HEK293 (cell line): ENCODE measurements at regions not wholly inside any gene's neighbourhood (a gene's known extent, or its start where the extent isn't known, plus 50 kb on each side); places are given as distances from the start of the nearest gene placed in this dataset.

ENCODE experiments used
- CTCF ChIA-PET: fragments of 350-600 bp; formaldehyde crosslinking; extraction: SDS; loops from one replicate; lab custom pipeline; 2021; ENCODE audit warnings: antibody characterized with exemption; lab: Yijun Ruan, JAX
- POLR2A ChIA-PET: fragments of 300-600 bp; formaldehyde crosslinking; extraction: SDS; loops from one replicate; lab custom pipeline; 2020; ENCODE audit warnings: antibody characterized with exemption, inconsistent platforms; lab: Yijun Ruan, JAX
- H3K27ac ChIP-seq: fragments of 200-500 bp; sonication (Bioruptor generic); 2 replicates; pipeline ENCODE4 v1.5.1; 2014; ENCODE audit warnings: low read depth, low read length, control low read depth, inconsistent platforms; ENCODE audit errors: extremely low read depth
- H3K36me3 ChIP-seq, 2 experiments: fragments of 200-500 bp in 1 of 2; sonication (Bioruptor generic) in 1 of 2; 1 replicate in 1 of 2; 2 replicates in 1 of 2; pipeline ENCODE4 v1.5.1; 2014 to 2017; ENCODE audit warnings: inconsistent platforms in 2 of 2, low read length in 2 of 2; ENCODE audit not compliant: control insufficient read depth in 2 of 2, insufficient read depth in 1 of 2
- H3K4me1 ChIP-seq: fragments of 200-500 bp; sonication (Bioruptor generic); 2 replicates; pipeline ENCODE4 v1.5.1; 2014; ENCODE audit warnings: mild to moderate bottlenecking, low read length, inconsistent platforms; ENCODE audit not compliant: control insufficient read depth, insufficient read depth
- H3K4me3 ChIP-seq: 2 replicates; pipeline ENCODE4 v1.5.1; 2011; ENCODE audit warnings: low read depth, mild to moderate bottlenecking, control low read depth, low read length, moderate library complexity
- H3K9me3 ChIP-seq: fragments of 200-500 bp; sonication (Bioruptor generic); 2 replicates; pipeline ENCODE4 v1.5.1; 2014; ENCODE audit warnings: low read depth, low read length, inconsistent platforms; ENCODE audit not compliant: control insufficient read depth, insufficient read depth
- AEBP2 ChIP-seq: fragments of 450-650 bp; formaldehyde crosslinking; IDR thresholded peaks from 2 replicates; pipeline ENCODE4 v1.5.1; 2016; ENCODE audit warnings: missing biosample characterization, missing genetic modification characterization, borderline replicate concordance
- KLF8 ChIP-seq: fragments of 450-650 bp; formaldehyde crosslinking; IDR thresholded peaks from 2 replicates; pipeline ENCODE4 v1.5.1; 2016; ENCODE audit warnings: missing biosample characterization, missing genetic modification characterization
- REST ChIP-seq: fragments of 450-650 bp; formaldehyde crosslinking; IDR thresholded peaks from 2 replicates; pipeline ENCODE4 v1.5.1; 2016; ENCODE audit warnings: missing biosample characterization, missing genetic modification characterization
- SALL2 ChIP-seq: fragments of 450-650 bp; formaldehyde crosslinking; IDR thresholded peaks from 2 replicates; pipeline ENCODE4 v1.5.0; 2017; ENCODE audit warnings: missing biosample characterization, mild to moderate bottlenecking, missing genetic modification characterization, borderline replicate concordance
- SCRT1 ChIP-seq: fragments of 450-650 bp; formaldehyde crosslinking; IDR thresholded peaks from 2 replicates; pipeline ENCODE4 v1.5.1; 2016; ENCODE audit warnings: missing biosample characterization, missing genetic modification characterization, borderline replicate concordance
- TRIM28 ChIP-seq: IDR thresholded peaks from 2 replicates; pipeline ENCODE4 v1.6.1; 2011; ENCODE audit warnings: low read length, control low read depth, borderline replicate concordance
- ZBTB10 ChIP-seq: fragments of 450-650 bp; formaldehyde crosslinking; IDR thresholded peaks from 2 replicates; pipeline ENCODE4 v1.5.1; 2016; ENCODE audit warnings: missing biosample characterization, missing genetic modification characterization
- ZBTB49 ChIP-seq: fragments of 450-650 bp; formaldehyde crosslinking; IDR thresholded peaks from 2 replicates; pipeline ENCODE4 v1.5.1; 2016; ENCODE audit warnings: missing biosample characterization, missing genetic modification characterization, low read depth
- ZNF16 ChIP-seq: fragments of 450-650 bp; formaldehyde crosslinking; IDR thresholded peaks from 2 replicates; pipeline ENCODE4 v1.5.1; 2016; ENCODE audit warnings: low read depth, missing biosample characterization, missing genetic modification characterization
- ZNF2 ChIP-seq: fragments of 450-650 bp; formaldehyde crosslinking; IDR thresholded peaks from 2 replicates; pipeline ENCODE4 v1.5.1; 2016; ENCODE audit warnings: missing biosample characterization, missing genetic modification characterization
- ZNF223 ChIP-seq: fragments of 450-650 bp; formaldehyde crosslinking; IDR thresholded peaks from 2 replicates; pipeline ENCODE4 v1.5.1; 2016; ENCODE audit warnings: missing biosample characterization, missing genetic modification characterization
- ZNF248 ChIP-seq: fragments of 450-650 bp; formaldehyde crosslinking; IDR thresholded peaks from 2 replicates; pipeline ENCODE4 v1.5.1; 2017; ENCODE audit warnings: missing biosample characterization, missing genetic modification characterization
- ZNF266 ChIP-seq: fragments of 450-650 bp; formaldehyde crosslinking; IDR thresholded peaks from 2 replicates; pipeline ENCODE4 v1.5.1; 2016; ENCODE audit warnings: missing biosample characterization, missing genetic modification characterization, low read depth
- ZNF354C ChIP-seq: fragments of 450-650 bp; formaldehyde crosslinking; IDR thresholded peaks from 2 replicates; pipeline ENCODE4 v1.5.1; 2016; ENCODE audit warnings: missing biosample characterization, missing genetic modification characterization, low read depth, borderline replicate concordance
- ZNF362 ChIP-seq: fragments of 450-650 bp; formaldehyde crosslinking; IDR thresholded peaks from 2 replicates; pipeline ENCODE4 v1.5.1; 2016; ENCODE audit warnings: missing biosample characterization, missing genetic modification characterization
- ZNF530 ChIP-seq: fragments of 450-650 bp; formaldehyde crosslinking; IDR thresholded peaks from 2 replicates; pipeline ENCODE4 v1.5.1; 2016; ENCODE audit warnings: low read depth, missing biosample characterization, missing genetic modification characterization
- ZNF555 ChIP-seq: fragments of 450-650 bp; formaldehyde crosslinking; conservative IDR thresholded peaks from 2 replicates; pipeline ENCODE4 v1.5.1; 2017; ENCODE audit warnings: missing biosample characterization, mild to moderate bottlenecking, missing genetic modification characterization, inconsistent platforms
- ZNF670 ChIP-seq: fragments of 450-650 bp; formaldehyde crosslinking; IDR thresholded peaks from 2 replicates; pipeline ENCODE4 v1.5.1; 2016; ENCODE audit warnings: missing biosample characterization, missing genetic modification characterization, low read depth
- ZNF692 ChIP-seq: fragments of 450-650 bp; formaldehyde crosslinking; IDR thresholded peaks from 2 replicates; pipeline ENCODE4 v1.5.1; 2016; ENCODE audit warnings: missing biosample characterization, missing genetic modification characterization
- ZNF785 ChIP-seq: fragments of 450-650 bp; formaldehyde crosslinking; IDR thresholded peaks from 2 replicates; pipeline ENCODE4 v1.5.1; 2016; ENCODE audit warnings: missing biosample characterization, missing genetic modification characterization
- ZSCAN4 ChIP-seq: fragments of 450-650 bp; formaldehyde crosslinking; IDR thresholded peaks from 2 replicates; pipeline ENCODE4 v1.5.1; 2017; ENCODE audit warnings: missing biosample characterization, missing genetic modification characterization

- TF ChIP-seq ZBTB10 (tag by site-specific recombination) (no peak), TRIM28 (no peak), AEBP2 (tag by site-specific recombination) (no peak), ZNF670 (no peak), ZSCAN4 (tag by site-specific recombination) (no peak), ZNF785 (tag by site-specific recombination) (no peak)
- TF ChIP-seq, all 188 proteins: peak for 0
Measured at GRCh38 chr5:40361378-40361777, 318.3 kb upstream of the PTGER4 start (continued).

GRCh38 chr5:40360685-40361084 is 319.0 kb upstream of the PTGER4 start:
- Histone ChIP-seq H3K36me3 (no peaks in the 10 kb centered on the region), H3K4me3 (no peak overlapping the region), H3K4me1 (no peaks in the 10 kb centered on the region), H3K27ac (no peak overlapping the region), H3K9me3 (no peaks in the 10 kb centered on the region)
- ChIA-PET POLR2A (no interaction called here), CTCF (no interaction called here)
- TF ChIP-seq ZNF555 (tag by site-specific recombination) = no peak
- TF ChIP-seq ZNF266 (tag by site-specific recombination) = no peak
- TF ChIP-seq ZBTB49 (tag by site-specific recombination) = no peak
- TF ChIP-seq ZNF2 (tag by site-specific recombination) = no peak
- no peak for TF ChIP-seq ZNF248
- no peak for TF ChIP-seq SALL2
- no peak for TF ChIP-seq ZNF362 (tag by site-specific recombination)
- TF ChIP-seq REST (tag by site-specific recombination) = no peak
- TF ChIP-seq ZNF354C (tag by site-specific recombination) = no peak
- no peak for TF ChIP-seq ZNF692 (tag by site-specific recombination)
- TF ChIP-seq KLF8 (tag by site-specific recombination) = no peak
- no peak for TF ChIP-seq ZNF530 (tag by site-specific recombination)
- TF ChIP-seq SCRT1 (tag by site-specific recombination) = no peak
- TF ChIP-seq ZNF16 (tag by site-specific recombination) = no peak
- TF ChIP-seq ZNF223 (tag by site-specific recombination) = no peak
